K562 (cell line): ENCODE measurements at regions not wholly inside any gene's neighbourhood (a gene's known extent, or its start where the extent isn't known, plus 50 kb on each side); places are given as distances from the start of the nearest gene placed in this dataset.

Experiments used
- HMG20B ChIP-seq: fragments of 250-450 bp; sonication (Bioruptor Pico); IDR thresholded peaks from 2 replicates; pipeline ENCODE4 v1.5.0; 2021; ENCODE audit warnings: mild to moderate bottlenecking
- PBX2 ChIP-seq, 2 experiments: IDR thresholded peaks in 1 of 2; conservative IDR thresholded peaks in 1 of 2; 2 replicates each; pipeline ENCODE4 v1.6.1; 2016; ENCODE audit warnings: low read depth in 2 of 2, mild to moderate bottlenecking in 1 of 2, missing compliant biosample characterization in 1 of 2, missing genetic modification characterization in 1 of 2, moderate library complexity in 1 of 2
- PHB ChIP-seq: fragments of 250-450 bp; sonication (Bioruptor Pico); IDR thresholded peaks from 2 replicates; pipeline ENCODE4 v1.5.0; 2021
- PTTG1 ChIP-seq: fragments of 450-650 bp; IDR thresholded peaks from 2 replicates; pipeline ENCODE4 v1.6.1; 2016; ENCODE audit warnings: low read depth, mild to moderate bottlenecking, missing genetic modification characterization, missing compliant biosample characterization
- SOX6 ChIP-seq: fragments of 450-650 bp; IDR thresholded peaks from 2 replicates; pipeline ENCODE4 v1.6.1; 2014; ENCODE audit warnings: mild to moderate bottlenecking
- TBL1XR1 ChIP-seq, 2 experiments: IDR thresholded peaks; 2 replicates each; pipeline ENCODE4 v1.6.1; 2012; ENCODE audit warnings: improper control_type of control experiment in 2 of 2, low read length in 2 of 2, mild to moderate bottlenecking in 1 of 2
- ZNF354B ChIP-seq: fragments of 250-450 bp; sonication (Bioruptor Pico); IDR thresholded peaks from 2 replicates; pipeline ENCODE4 v1.4.0; 2020
- ZNF445 ChIP-seq: fragments of 250-450 bp; sonication (Bioruptor Pico); IDR thresholded peaks from 2 replicates; pipeline ENCODE4 v1.4.0; 2020; ENCODE audit warnings: low read depth, mild to moderate bottlenecking, moderate library complexity
- TF ChIP-seq, protein P1 (sequence below), 2 experiments: fragments of 450-650 bp; conservative IDR thresholded peaks; 2 replicates each; pipeline ENCODE4 v1.6.1; 2017; ENCODE audit warnings: mild to moderate bottlenecking in 2 of 2, moderate library complexity in 2 of 2

- TF ChIP-seq PHB (CRISPR knock-in tag), result no peak
- no peak for TF ChIP-seq ZNF354B (CRISPR knock-in tag)
- TF ChIP-seq PTTG1 (tag), result no peak
- no peak for TF ChIP-seq HMG20B (CRISPR knock-in tag)
- no peak for TF ChIP-seq TBL1XR1 (IDR thresholded peaks at IDR 0.05; ENCODE audit: low read length in 2 of 2)
- TF ChIP-seq ZNF445 (CRISPR knock-in tag), result no peak
- no peak for TF ChIP-seq PBX2 (CRISPR knock-in tag; IDR thresholded peaks at IDR 0.05; ENCODE audit: low read depth)
- TF ChIP-seq PBX2 (tag; conservative IDR thresholded peaks at IDR 0.05; ENCODE audit: low read depth), result no peak
- TF ChIP-seq, protein P1, sequence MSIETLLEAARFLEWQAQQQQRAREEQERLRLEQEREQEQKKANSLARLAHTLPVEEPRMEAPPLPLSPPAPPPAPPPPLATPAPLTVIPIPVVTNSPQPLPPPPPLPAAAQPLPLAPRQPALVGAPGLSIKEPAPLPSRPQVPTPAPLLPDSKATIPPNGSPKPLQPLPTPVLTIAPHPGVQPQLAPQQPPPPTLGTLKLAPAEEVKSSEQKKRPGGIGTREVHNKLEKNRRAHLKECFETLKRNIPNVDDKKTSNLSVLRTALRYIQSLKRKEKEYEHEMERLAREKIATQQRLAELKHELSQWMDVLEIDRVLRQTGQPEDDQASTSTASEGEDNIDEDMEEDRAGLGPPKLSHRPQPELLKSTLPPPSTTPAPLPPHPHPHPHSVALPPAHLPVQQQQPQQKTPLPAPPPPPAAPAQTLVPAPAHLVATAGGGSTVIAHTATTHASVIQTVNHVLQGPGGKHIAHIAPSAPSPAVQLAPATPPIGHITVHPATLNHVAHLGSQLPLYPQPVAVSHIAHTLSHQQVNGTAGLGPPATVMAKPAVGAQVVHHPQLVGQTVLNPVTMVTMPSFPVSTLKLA (conservative IDR thresholded peaks at IDR 0.05), result no peak
- TF ChIP-seq SOX6, result no peak
Measured at GRCh38 chr9:73665253-73665652, 513.6 kb downstream of the ANXA1 start (continued).
